SK-N-SH (cell line): ENCODE measurements at regions not wholly inside any gene's neighbourhood (a gene's known extent, or its start where the extent isn't known, plus 50 kb on each side); places are given as distances from the start of the nearest gene placed in this dataset.

Experiments
- CTCF ChIA-PET: fragments of 300-600, 350-600 bp; formaldehyde crosslinking; extraction: SDS; loops from one replicate; lab custom pipeline; 2021; lab: Yijun Ruan, JAX
- POLR2A ChIA-PET: fragments of 350-600 bp; sonication (Branson Sonifier 250); formaldehyde crosslinking; extraction: SDS; loops from one replicate; lab custom pipeline; 2020; ENCODE audit warnings: antibody characterized with exemption, inconsistent platforms; lab: Yijun Ruan, JAX
- DNase-seq: peaks from one replicate; pipeline ENCODE4 v3.0.0; 2012
- H2AFZ ChIP-seq: fragments of 200-600 bp; sonication (generic); 2 replicates; pipeline ENCODE4 v1.8.1; 2016; ENCODE audit warnings: antibody characterized with exemption, mild to moderate bottlenecking, low read depth
- H3F3A ChIP-seq: fragments of 200-600 bp; sonication (generic); replicated peaks from 2 replicates; pipeline ENCODE3; 2016; ENCODE audit warnings: antibody characterized with exemption, mild to moderate bottlenecking; ENCODE audit not compliant: insufficient read depth
- H3K27ac ChIP-seq, 2 experiments: fragments of 200-500 bp in 1 of 2; fragments of 200-600 bp in 1 of 2; sonication (Bioruptor generic) in 1 of 2; sonication (generic), shearing (Covaris generic) in 1 of 2; 2 replicates each; pipeline versions ENCODE4 v1.5.1 to v1.6.1; 2014 to 2016; ENCODE audit warnings: low read depth in 2 of 2, inconsistent platforms in 1 of 2, low read length in 1 of 2, mild to moderate bottlenecking in 1 of 2, mixed read lengths in 1 of 2
- H3K27me3 ChIP-seq: fragments of 200-600 bp; sonication (generic), shearing (Covaris generic); 2 replicates; pipeline ENCODE4 v1.6.1; 2016; ENCODE audit warnings: mixed run types; ENCODE audit not compliant: insufficient read depth
- H3K36me3 ChIP-seq, 2 experiments: fragments of 200-500 bp in 1 of 2; fragments of 200-600 bp in 1 of 2; sonication (Bioruptor generic) in 1 of 2; sonication (generic) in 1 of 2; replicated peaks in 1 of 2; 2 replicates each; pipeline versions ENCODE3 to v1.5.1; 2014 to 2016; ENCODE audit warnings: low read length in 1 of 2, mild to moderate bottlenecking in 1 of 2; ENCODE audit not compliant: insufficient read depth in 2 of 2, control insufficient read depth in 1 of 2
- H3K4me1 ChIP-seq, 2 experiments: fragments of 200-500 bp in 1 of 2; fragments of 200-600 bp in 1 of 2; sonication (Bioruptor generic) in 1 of 2; sonication (generic), shearing (Covaris generic) in 1 of 2; 2 replicates each; pipeline versions ENCODE4 v1.5.1 to v1.6.1; 2014 to 2016; ENCODE audit warnings: low read depth in 1 of 2, low read length in 1 of 2, mixed run types in 1 of 2; ENCODE audit not compliant: insufficient read depth in 2 of 2, control insufficient read depth in 1 of 2
- H3K4me2 ChIP-seq: fragments of 200-600 bp; sonication (generic), shearing (Covaris generic); 2 replicates; pipeline ENCODE4 v1.6.1; 2017; ENCODE audit warnings: mixed run types
- H3K4me3 ChIP-seq, 2 experiments: fragments of 200-500 bp in 1 of 2; fragments of 200-600 bp in 1 of 2; sonication (Bioruptor generic) in 1 of 2; sonication (generic), shearing (Covaris generic) in 1 of 2; 2 replicates each; pipeline versions ENCODE4 v1.5.1 to v1.8.1; 2014 to 2016; ENCODE audit warnings: low read depth in 2 of 2, inconsistent platforms in 1 of 2, low read length in 1 of 2, mild to moderate bottlenecking in 1 of 2, mixed read lengths in 1 of 2, moderate library complexity in 1 of 2
- H3K79me2 ChIP-seq: fragments of 200-600 bp; sonication (generic); 2 replicates; pipeline ENCODE4 v1.8.1; 2017; ENCODE audit warnings: mild to moderate bottlenecking; ENCODE audit not compliant: insufficient read depth
- H3K9ac ChIP-seq: fragments of 200-600 bp; sonication (generic); 2 replicates; pipeline ENCODE4 v1.6.1; 2017; ENCODE audit warnings: mixed run types
- H3K9me2 ChIP-seq: fragments of 200-600 bp; sonication (generic); 2 replicates; pipeline ENCODE4 v1.6.1; 2017; ENCODE audit warnings: mixed run types
- H3K9me3 ChIP-seq: fragments of 200-600 bp; sonication (generic); 2 replicates; pipeline ENCODE4 v1.6.1; 2017; ENCODE audit warnings: mixed run types, mild to moderate bottlenecking, moderate library complexity
- H4K20me1 ChIP-seq: fragments of 200-600 bp; sonication (generic); 2 replicates; pipeline ENCODE4 v1.6.1; 2017; ENCODE audit warnings: mild to moderate bottlenecking, mixed run types; ENCODE audit not compliant: insufficient read depth
- CHD2 ChIP-seq: fragments of 150-350 bp; IDR thresholded peaks from 2 replicates; pipeline ENCODE4 v1.6.1; 2018; ENCODE audit warnings: low read length; ENCODE audit not compliant: partially characterized antibody
- ELF1 ChIP-seq: IDR thresholded peaks from 2 replicates; pipeline ENCODE4 v1.4.0; 2012
- EP300 ChIP-seq, 2 experiments: IDR thresholded peaks; 2 replicates each; pipeline versions ENCODE4 v1.4.0 to v1.6.1; 2012; ENCODE audit warnings: borderline replicate concordance in 1 of 2, low read depth in 1 of 2, low read length in 1 of 2
- FOSL2 ChIP-seq: IDR thresholded peaks from 2 replicates; pipeline ENCODE4 v1.4.0; 2012; ENCODE audit warnings: low read depth, mild to moderate bottlenecking, moderate library complexity, borderline replicate concordance
- FOXJ3 ChIP-seq: sonication (generic); formaldehyde crosslinking; IDR thresholded peaks from 2 replicates; pipeline ENCODE4 v1.5.1; 2020; ENCODE audit warnings: mild to moderate bottlenecking, missing genetic modification reagents
- GABPA ChIP-seq: IDR thresholded peaks from 2 replicates; pipeline ENCODE4 v1.4.0; 2012; ENCODE audit warnings: low read depth, mild to moderate bottlenecking
- GATA2 ChIP-seq: sonication (generic); formaldehyde crosslinking; IDR thresholded peaks from 2 replicates; pipeline ENCODE4 v1.5.0; 2020; ENCODE audit warnings: mild to moderate bottlenecking, missing genetic modification reagents
- IRF3 ChIP-seq: fragments of 150-350 bp; IDR thresholded peaks from 2 replicates; pipeline ENCODE4 v1.6.1; 2016; ENCODE audit warnings: mild to moderate bottlenecking, low read depth, low read length
- MXI1 ChIP-seq: IDR thresholded peaks from 2 replicates; pipeline ENCODE4 v1.6.1; 2012; ENCODE audit warnings: mild to moderate bottlenecking, low read depth, low read length, improper control_type of control experiment
- NFIC ChIP-seq: IDR thresholded peaks from 2 replicates; pipeline ENCODE4 v1.4.0; 2012; ENCODE audit warnings: borderline replicate concordance
- NRF1 ChIP-seq: IDR thresholded peaks from 2 replicates; pipeline ENCODE4 v1.6.1; 2012; ENCODE audit warnings: low read depth, mild to moderate bottlenecking, low read length
- POLR2AphosphoS5 ChIP-seq: IDR thresholded peaks from 2 replicates; pipeline ENCODE4 v1.6.1; 2012; ENCODE audit warnings: low read depth, low read length
- RCOR1 ChIP-seq: fragments of 150-350 bp; IDR thresholded peaks from 2 replicates; pipeline ENCODE4 v1.6.1; 2017; ENCODE audit warnings: antibody characterized with exemption, low read length
- RFX5 ChIP-seq: IDR thresholded peaks from 2 replicates; pipeline ENCODE4 v1.6.1; 2012; ENCODE audit warnings: mild to moderate bottlenecking, improper control_type of control experiment, low read length
- SIN3A ChIP-seq: IDR thresholded peaks from 2 replicates; pipeline ENCODE4 v1.6.1; 2012; ENCODE audit warnings: low read depth, mild to moderate bottlenecking, low read length, moderate library complexity, borderline replicate concordance
- SMC3 ChIP-seq: IDR thresholded peaks from 2 replicates; pipeline ENCODE4 v1.6.1; 2012; ENCODE audit warnings: low read depth, low read length, improper control_type of control experiment
- TCF12 ChIP-seq: IDR thresholded peaks from 2 replicates; pipeline ENCODE4 v1.4.0; 2012
- whole genome bisulfite sequencing: methylation state at CpG from one replicate; pipeline ENCODE4 v1.1.6; 2017; ENCODE audit warnings: low lambda C conversion rate; 5-methylcytosine and 5-hydroxymethylcytosine counted together
- TF ChIP-seq, protein P1 (sequence below): IDR thresholded peaks from 2 replicates; pipeline ENCODE4 v1.4.0; 2012; ENCODE audit warnings: low read depth, borderline replicate concordance
- TF ChIP-seq, protein P2 (sequence below): fragments of 200-600 bp; sonication (generic); IDR thresholded peaks from 2 replicates; pipeline ENCODE4 v1.6.1; 2017; ENCODE audit warnings: antibody characterized with exemption, mild to moderate bottlenecking, moderate library complexity
- TF ChIP-seq, protein P3 (sequence below): IDR thresholded peaks from 2 replicates; pipeline ENCODE4 v1.4.0; 2012; ENCODE audit warnings: low read depth
- TF ChIP-seq, protein P4 (sequence below): IDR thresholded peaks from 2 replicates; pipeline ENCODE4 v1.4.0; 2012; ENCODE audit warnings: low read depth, borderline replicate concordance

DNA sequence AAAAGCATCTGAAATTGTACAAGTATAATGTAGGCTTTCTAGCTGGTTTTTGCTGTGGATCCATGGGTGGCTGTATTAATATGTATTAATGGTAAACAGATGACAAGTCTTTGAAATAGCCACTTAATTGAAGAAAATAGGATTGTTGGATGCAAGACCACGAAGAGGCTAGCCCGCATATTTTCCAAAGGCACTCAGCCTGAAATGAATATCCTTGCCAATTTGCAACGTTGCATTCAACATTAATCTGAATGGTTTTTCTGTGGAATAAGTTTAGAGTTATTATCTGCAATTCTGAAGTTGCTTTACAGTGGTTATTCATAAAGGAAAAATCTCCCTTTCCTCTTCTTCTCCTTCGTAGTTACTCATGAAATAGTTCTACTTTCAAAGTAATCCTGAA is 86.2 kb upstream of the SPATS2L start:
- H2AFZ ChIP-seq, result no peak overlapping the region

GRCh38 chr2:200221055-200221955 is 85.2 kb upstream of the SPATS2L start:
- Histone ChIP-seq H3K4me3 (no peak overlapping the region), H3K4me2 (no peak overlapping the region), H3K27me3 (no peaks in the 10 kb centered on the region), H3K9me2 (no peaks in the 10 kb centered on the region), H3K36me3 (no peaks in the 10 kb centered on the region), H3K79me2 (no peaks in the 10 kb centered on the region), H3K4me1 (no peaks in the 10 kb centered on the region; a peak in 1 of 4 replicates), H3K9me3 (no peaks in the 10 kb centered on the region), H3F3A (no peaks in the 10 kb centered on the region), H2AFZ (no peak overlapping the region), H3K9ac (no peak overlapping the region), H4K20me1 (no peaks in the 10 kb centered on the region), H3K27ac (no peak overlapping the region)
- ChIA-PET POLR2A (interaction anchor here (0.5 to 0.7 kb wide), 2 partner anchors 12 to 232 kb away, joined by 3 read pairs; no protein-coding TSS in a partner anchor), CTCF (interaction anchor here (1.0 to 1.5 kb wide), 2 partner anchors 17 to 241 kb away, joined by 3 read pairs; no protein-coding TSS in a partner anchor)
- WGBS, result 79% methylated on average over 4 of the region's 4 CpGs
- DNase-seq, result no peak
- TF ChIP-seq, protein P1, sequence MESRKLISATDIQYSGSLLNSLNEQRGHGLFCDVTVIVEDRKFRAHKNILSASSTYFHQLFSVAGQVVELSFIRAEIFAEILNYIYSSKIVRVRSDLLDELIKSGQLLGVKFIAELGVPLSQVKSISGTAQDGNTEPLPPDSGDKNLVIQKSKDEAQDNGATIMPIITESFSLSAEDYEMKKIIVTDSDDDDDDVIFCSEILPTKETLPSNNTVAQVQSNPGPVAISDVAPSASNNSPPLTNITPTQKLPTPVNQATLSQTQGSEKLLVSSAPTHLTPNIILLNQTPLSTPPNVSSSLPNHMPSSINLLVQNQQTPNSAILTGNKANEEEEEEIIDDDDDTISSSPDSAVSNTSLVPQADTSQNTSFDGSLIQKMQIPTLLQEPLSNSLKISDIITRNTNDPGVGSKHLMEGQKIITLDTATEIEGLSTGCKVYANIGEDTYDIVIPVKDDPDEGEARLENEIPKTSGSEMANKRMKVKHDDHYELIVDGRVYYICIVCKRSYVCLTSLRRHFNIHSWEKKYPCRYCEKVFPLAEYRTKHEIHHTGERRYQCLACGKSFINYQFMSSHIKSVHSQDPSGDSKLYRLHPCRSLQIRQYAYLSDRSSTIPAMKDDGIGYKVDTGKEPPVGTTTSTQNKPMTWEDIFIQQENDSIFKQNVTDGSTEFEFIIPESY, result no peak
- TF ChIP-seq EP300 (IDR thresholded peaks at IDR 0.05; ENCODE audit: borderline replicate concordance in 1 of 2, low read depth in 1 of 2, low read length in 1 of 2) (no peak), SIN3A (no peak), POLR2AphosphoS5 (no peak), NRF1 (no peak), FOSL2 (no peak), RFX5 (no peak), FOXJ3 (CRISPR knock-in tag) (no peak), GATA2 (CRISPR knock-in tag) (no peak), ELF1 (no peak), TCF12 (no peak), RCOR1 (no peak), IRF3 (no peak), GABPA (no peak), SMC3 (no peak), CHD2 (no peak)
- TF ChIP-seq, protein P2, sequence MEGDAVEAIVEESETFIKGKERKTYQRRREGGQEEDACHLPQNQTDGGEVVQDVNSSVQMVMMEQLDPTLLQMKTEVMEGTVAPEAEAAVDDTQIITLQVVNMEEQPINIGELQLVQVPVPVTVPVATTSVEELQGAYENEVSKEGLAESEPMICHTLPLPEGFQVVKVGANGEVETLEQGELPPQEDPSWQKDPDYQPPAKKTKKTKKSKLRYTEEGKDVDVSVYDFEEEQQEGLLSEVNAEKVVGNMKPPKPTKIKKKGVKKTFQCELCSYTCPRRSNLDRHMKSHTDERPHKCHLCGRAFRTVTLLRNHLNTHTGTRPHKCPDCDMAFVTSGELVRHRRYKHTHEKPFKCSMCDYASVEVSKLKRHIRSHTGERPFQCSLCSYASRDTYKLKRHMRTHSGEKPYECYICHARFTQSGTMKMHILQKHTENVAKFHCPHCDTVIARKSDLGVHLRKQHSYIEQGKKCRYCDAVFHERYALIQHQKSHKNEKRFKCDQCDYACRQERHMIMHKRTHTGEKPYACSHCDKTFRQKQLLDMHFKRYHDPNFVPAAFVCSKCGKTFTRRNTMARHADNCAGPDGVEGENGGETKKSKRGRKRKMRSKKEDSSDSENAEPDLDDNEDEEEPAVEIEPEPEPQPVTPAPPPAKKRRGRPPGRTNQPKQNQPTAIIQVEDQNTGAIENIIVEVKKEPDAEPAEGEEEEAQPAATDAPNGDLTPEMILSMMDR, result no peak
- TF ChIP-seq, protein P3, sequence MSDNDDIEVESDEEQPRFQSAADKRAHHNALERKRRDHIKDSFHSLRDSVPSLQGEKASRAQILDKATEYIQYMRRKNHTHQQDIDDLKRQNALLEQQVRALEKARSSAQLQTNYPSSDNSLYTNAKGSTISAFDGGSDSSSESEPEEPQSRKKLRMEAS, result no peak
- TF ChIP-seq, protein P4, sequence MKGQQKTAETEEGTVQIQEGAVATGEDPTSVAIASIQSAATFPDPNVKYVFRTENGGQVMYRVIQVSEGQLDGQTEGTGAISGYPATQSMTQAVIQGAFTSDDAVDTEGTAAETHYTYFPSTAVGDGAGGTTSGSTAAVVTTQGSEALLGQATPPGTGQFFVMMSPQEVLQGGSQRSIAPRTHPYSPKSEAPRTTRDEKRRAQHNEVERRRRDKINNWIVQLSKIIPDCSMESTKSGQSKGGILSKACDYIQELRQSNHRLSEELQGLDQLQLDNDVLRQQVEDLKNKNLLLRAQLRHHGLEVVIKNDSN, result no peak

More for the DNA sequence above, 86.2 kb upstream of the SPATS2L start:
- CTCF ChIA-PET, result interaction anchor here (1.5 kb wide), 1 partner anchor 240 kb away, joined by 3 read pairs; no protein-coding TSS in a partner anchor
- Histone ChIP-seq H3K4me1 (no peaks in the 10 kb centered on the region; a peak in 1 of 4 replicates), H3K9me2 (no peaks in the 10 kb centered on the region), H3K36me3 (no peaks in the 10 kb centered on the region), H3K79me2 (no peaks in the 10 kb centered on the region)
- no peak for TF ChIP-seq POLR2AphosphoS5
- TF ChIP-seq FOSL2, result no peak
- no peak for TF ChIP-seq TCF12
- TF ChIP-seq EP300 (IDR thresholded peaks at IDR 0.05; ENCODE audit: borderline replicate concordance in 1 of 2, low read depth in 1 of 2, low read length in 1 of 2), result no peak
- no peak for TF ChIP-seq NFIC
- no peak for TF ChIP-seq MXI1
- TF ChIP-seq, all 33 proteins: peak for 0
- H3K27ac ChIP-seq, result peak overlapping the region in 1 of 2 experiments; percentile 72; a peak in 1 of 4 replicates
- no peak overlapping the region for H3K4me3 ChIP-seq
- no peak overlapping the region for H3K9ac ChIP-seq
- H4K20me1 ChIP-seq, result no peaks in the 10 kb centered on the region
- DNase-seq, result no peak
- no peaks in the 10 kb centered on the region for H3K9me3 ChIP-seq
- H3K27me3 ChIP-seq, result no peaks in the 10 kb centered on the region
- 59% methylated on average over 4 of the region's 4 CpGs for WGBS
- POLR2A ChIA-PET, result no interaction called here
- H3K4me2 ChIP-seq, result no peak overlapping the region
- H3F3A ChIP-seq, result no peaks in the 10 kb centered on the region
